GM12878 (cell line): ENCODE measurements at regions not wholly inside any gene's neighbourhood (a gene's known extent, or its start where the extent isn't known, plus 50 kb on each side); places are given as distances from the start of the nearest gene placed in this dataset.
"Not testable (repeated sequence)": the region's sequence is repeated elsewhere in the genome, so short reads cannot be mapped to it uniquely, and the experiment has no call there.

Experiments
- EP300 ChIP-seq, 2 experiments: fragments of 150-350 bp in 1 of 2; IDR thresholded peaks; 2 replicates each; pipeline ENCODE4 v1.6.1; 2011 to 2012; ENCODE audit warnings: low read depth in 2 of 2, low read length in 2 of 2, borderline replicate concordance in 1 of 2, improper control_type of control experiment in 1 of 2, inconsistent platforms in 1 of 2; ENCODE audit not compliant: control insufficient read depth in 1 of 2
- PRDM15 ChIP-seq: fragments of 450-650 bp; formaldehyde crosslinking; IDR thresholded peaks from 2 replicates; pipeline ENCODE4 v1.4.0; 2020; ENCODE audit warnings: mild to moderate bottlenecking, moderate library complexity

GRCh38 chr4:49147143-49147542 lies 161.1 kb downstream of the CWH43 start:
- TF ChIP-seq PRDM15 (CRISPR knock-in tag); EP300 (IDR thresholded peaks at IDR 0.05; ENCODE audit: borderline replicate concordance in 1 of 2, control insufficient read depth in 1 of 2, low read depth in 2 of 2, low read length in 2 of 2): not testable (repeated sequence)
